Gastrocnemius medialis (tissue), 4 donors: ENCODE measurements at regions not wholly inside any gene's neighbourhood (a gene's known extent, or its start where the extent isn't known, plus 50 kb on each side); places are given as distances from the start of the nearest gene placed in this dataset.

Source experiments
- CTCF ChIP-seq, 5 experiments: fragments of 450-650 bp in 3 of 5; fragments of 200-600 bp in 2 of 5; sonication (generic) in 2 of 5; IDR thresholded peaks in 4 of 5; conservative IDR thresholded peaks in 1 of 5; 1 replicate in 4 of 5; 2 replicates in 1 of 5; pipeline ENCODE4 v1.5.1; 2016 to 2019; ENCODE audit warnings: antibody characterized with exemption in 5 of 5, mild to moderate bottlenecking in 3 of 5, moderate library complexity in 3 of 5
- POLR2A ChIP-seq, 2 donors: fragments of 450-650 bp; IDR thresholded peaks; one replicate each; pipeline ENCODE4 v1.6.1; 2017; ENCODE audit warnings: antibody characterized with exemption in 2 of 2, mild to moderate bottlenecking in 2 of 2, moderate library complexity in 2 of 2

DNA sequence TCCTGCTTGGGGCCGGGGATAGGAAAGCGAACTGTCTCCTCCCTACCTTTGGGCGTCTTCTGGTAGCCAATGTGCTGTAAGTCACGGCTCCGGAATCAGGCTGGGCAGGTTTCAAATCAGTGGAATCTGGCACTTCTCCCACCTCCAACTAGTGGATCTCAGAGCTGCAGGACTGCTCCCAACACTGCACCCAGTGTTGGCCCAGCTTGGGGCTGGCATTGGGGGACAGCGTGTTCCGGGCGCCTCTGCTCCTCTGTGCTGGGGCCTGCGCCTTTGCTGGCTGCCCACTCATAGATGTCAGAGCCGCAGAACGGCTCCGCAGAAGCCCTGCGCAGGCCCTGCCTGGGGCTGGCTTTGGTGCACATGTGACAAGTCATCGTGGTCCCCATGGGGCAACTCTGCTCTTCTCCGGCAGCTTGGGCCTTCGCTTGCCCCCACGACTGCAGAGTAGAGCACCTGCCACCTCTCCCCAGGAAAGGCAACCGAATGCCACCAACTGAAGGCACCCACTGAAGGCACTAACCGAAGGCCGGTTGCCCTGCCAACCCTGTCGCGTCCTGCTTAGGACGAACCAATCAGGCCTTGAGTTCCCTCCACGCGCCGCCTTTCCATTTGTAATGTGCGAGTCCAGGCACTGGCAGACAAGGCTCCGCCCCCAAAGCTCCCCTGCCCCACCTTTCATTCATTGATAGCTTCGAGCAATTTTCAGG, 85.5 kb upstream of the ABI1 start:
- TF ChIP-seq CTCF (IDR thresholded peaks at IDR 0.05 in 4 of 5, conservative IDR thresholded peaks at IDR 0.05 in 1 of 5): no peak
- no peak for TF ChIP-seq POLR2A (IDR thresholded peaks at IDR 0.05)
